Astrocyte (in vitro differentiated cells and primary cell): ENCODE measurements at regions not wholly inside any gene's neighbourhood (a gene's known extent, or its start where the extent isn't known, plus 50 kb on each side); places are given as distances from the start of the nearest gene placed in this dataset.

Experiments
- DNase-seq: peaks from one replicate; pipeline ENCODE4 v3.0.0-alpha.2; 2010; ENCODE audit warnings: low read depth
- FAIRE-seq: peaks from 2 replicates; lab custom pipeline; 2011; peaks lifted over from hg19 to GRCh38; lab: Jason Lieb, UNC
- H2AFZ ChIP-seq: 2 replicates; pipeline ENCODE4 v1.6.0; 2012; ENCODE audit warnings: low read depth, low read length, inconsistent platforms
- H3K27ac ChIP-seq: 2 replicates; pipeline ENCODE4 v1.5.1; 2011; ENCODE audit warnings: low read depth, low read length, inconsistent platforms
- H3K27me3 ChIP-seq: 2 replicates; pipeline ENCODE4 v1.6.0; 2011; ENCODE audit warnings: low read length, inconsistent platforms; ENCODE audit not compliant: insufficient read depth
- H3K36me3 ChIP-seq: 2 replicates; pipeline ENCODE4 v1.5.1; 2011; ENCODE audit warnings: low read length, inconsistent platforms; ENCODE audit not compliant: insufficient read depth
- H3K4me1 ChIP-seq: 2 replicates; pipeline ENCODE4 v1.5.1; 2011; ENCODE audit warnings: low read length, inconsistent platforms; ENCODE audit not compliant: insufficient read depth
- H3K4me2 ChIP-seq: 2 replicates; pipeline ENCODE4 v1.6.0; 2012; ENCODE audit warnings: low read length, inconsistent platforms
- H3K4me3 ChIP-seq: 2 replicates; pipeline ENCODE4 v1.5.1; 2011; ENCODE audit warnings: low read depth, mild to moderate bottlenecking, low read length, inconsistent platforms; ENCODE audit not compliant: insufficient read depth
- H3K79me2 ChIP-seq: 2 replicates; pipeline ENCODE4 v1.6.0; 2012; ENCODE audit warnings: mild to moderate bottlenecking, low read length, inconsistent platforms; ENCODE audit not compliant: insufficient read depth
- H3K9ac ChIP-seq: 2 replicates; pipeline ENCODE4 v1.6.0; 2012; ENCODE audit warnings: mild to moderate bottlenecking, low read length, inconsistent platforms
- H3K9me3 ChIP-seq: 2 replicates; pipeline ENCODE4 v1.5.1; 2012; ENCODE audit warnings: low read depth, mild to moderate bottlenecking, low read length, inconsistent platforms; ENCODE audit not compliant: insufficient read depth
- H4K20me1 ChIP-seq: 2 replicates; pipeline ENCODE4 v1.6.0; 2012; ENCODE audit warnings: low read length, inconsistent platforms; ENCODE audit not compliant: insufficient read depth
- H3K27ac Mint-ChIP-seq: one replicate; pipeline ENCODE4 v1.8.0; 2021; ENCODE audit warnings: mild to moderate bottlenecking, mixed read lengths; ENCODE audit not compliant: unreplicated experiment
- H3K27me3 Mint-ChIP-seq: one replicate; pipeline ENCODE4 v1.8.0; 2021; ENCODE audit warnings: low read depth, mixed read lengths; ENCODE audit not compliant: unreplicated experiment
- H3K36me3 Mint-ChIP-seq: one replicate; pipeline ENCODE4 v1.8.0; 2021; ENCODE audit warnings: low read depth, mixed read lengths; ENCODE audit not compliant: unreplicated experiment
- H3K4me1 Mint-ChIP-seq: one replicate; pipeline ENCODE4 v1.8.0; 2021; ENCODE audit warnings: low read depth, mixed read lengths; ENCODE audit not compliant: unreplicated experiment
- H3K4me3 Mint-ChIP-seq: one replicate; pipeline ENCODE4 v1.8.0; 2021; ENCODE audit warnings: mild to moderate bottlenecking, moderate library complexity, mixed read lengths; ENCODE audit not compliant: unreplicated experiment
- H3K9me3 Mint-ChIP-seq: one replicate; pipeline ENCODE4 v1.8.0; 2021; ENCODE audit warnings: mild to moderate bottlenecking, mixed read lengths; ENCODE audit not compliant: unreplicated experiment
- EZH2 ChIP-seq: IDR thresholded peaks from 2 replicates; pipeline ENCODE4 v1.6.1; 2012; ENCODE audit warnings: mild to moderate bottlenecking, low read length, inconsistent platforms; ENCODE audit not compliant: insufficient read depth
- TF ChIP-seq, protein P1 (sequence below): IDR thresholded peaks from 2 replicates; pipeline ENCODE4 v1.5.1; 2011; ENCODE audit warnings: low read depth, mild to moderate bottlenecking, inconsistent platforms, low read length, moderate library complexity; ENCODE audit not compliant: insufficient read depth

DNA sequence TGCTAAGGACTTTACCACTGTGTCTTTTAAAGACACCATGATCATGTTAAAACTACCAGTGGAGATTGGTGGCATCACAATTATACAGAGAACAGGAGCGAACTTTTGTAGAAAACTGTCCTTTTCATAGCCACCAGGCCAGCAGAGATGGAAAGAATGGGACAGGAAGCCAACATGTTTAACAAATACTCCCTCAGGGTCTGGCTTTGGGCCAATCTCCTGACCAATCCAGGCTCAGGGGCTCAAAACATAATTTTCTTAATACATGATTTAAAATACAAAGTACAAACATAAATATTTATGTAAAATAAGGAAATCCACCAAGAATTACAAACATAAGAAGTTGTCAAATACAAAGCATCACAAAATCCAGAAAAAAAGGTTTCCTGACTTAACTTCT, 266.0 kb downstream of the VPS13C start:
- Histone ChIP-seq H3K27ac (no peak overlapping the region), H3K4me3 (no peak overlapping the region), H2AFZ (no peak overlapping the region), H3K36me3 (no peaks in the 10 kb centered on the region), H4K20me1 (no peaks in the 10 kb centered on the region), H3K9ac (no peak overlapping the region), H3K4me1 (no peaks in the 10 kb centered on the region), H3K9me3 (no peaks in the 10 kb centered on the region), H3K4me2 (no peak overlapping the region), H3K79me2 (no peaks in the 10 kb centered on the region), H3K27me3 (no peaks in the 10 kb centered on the region)
- FAIRE-seq (no peak), DNase-seq (no peak)
- no peaks in the 10 kb centered on the region for H3K36me3 Mint-ChIP-seq
- no peak overlapping the region for H3K4me3 Mint-ChIP-seq
- TF ChIP-seq, protein P1, sequence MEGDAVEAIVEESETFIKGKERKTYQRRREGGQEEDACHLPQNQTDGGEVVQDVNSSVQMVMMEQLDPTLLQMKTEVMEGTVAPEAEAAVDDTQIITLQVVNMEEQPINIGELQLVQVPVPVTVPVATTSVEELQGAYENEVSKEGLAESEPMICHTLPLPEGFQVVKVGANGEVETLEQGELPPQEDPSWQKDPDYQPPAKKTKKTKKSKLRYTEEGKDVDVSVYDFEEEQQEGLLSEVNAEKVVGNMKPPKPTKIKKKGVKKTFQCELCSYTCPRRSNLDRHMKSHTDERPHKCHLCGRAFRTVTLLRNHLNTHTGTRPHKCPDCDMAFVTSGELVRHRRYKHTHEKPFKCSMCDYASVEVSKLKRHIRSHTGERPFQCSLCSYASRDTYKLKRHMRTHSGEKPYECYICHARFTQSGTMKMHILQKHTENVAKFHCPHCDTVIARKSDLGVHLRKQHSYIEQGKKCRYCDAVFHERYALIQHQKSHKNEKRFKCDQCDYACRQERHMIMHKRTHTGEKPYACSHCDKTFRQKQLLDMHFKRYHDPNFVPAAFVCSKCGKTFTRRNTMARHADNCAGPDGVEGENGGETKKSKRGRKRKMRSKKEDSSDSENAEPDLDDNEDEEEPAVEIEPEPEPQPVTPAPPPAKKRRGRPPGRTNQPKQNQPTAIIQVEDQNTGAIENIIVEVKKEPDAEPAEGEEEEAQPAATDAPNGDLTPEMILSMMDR, result no peak
- TF ChIP-seq EZH2, result no peak
- peaks cover 2% of the 10 kb centered on the region for H3K4me1 Mint-ChIP-seq
- peaks cover 3% of the 10 kb centered on the region for H3K9me3 Mint-ChIP-seq
- H3K27ac Mint-ChIP-seq, result no peak overlapping the region
- H3K27me3 Mint-ChIP-seq, result peaks cover 5% of the 10 kb centered on the region

DNA sequence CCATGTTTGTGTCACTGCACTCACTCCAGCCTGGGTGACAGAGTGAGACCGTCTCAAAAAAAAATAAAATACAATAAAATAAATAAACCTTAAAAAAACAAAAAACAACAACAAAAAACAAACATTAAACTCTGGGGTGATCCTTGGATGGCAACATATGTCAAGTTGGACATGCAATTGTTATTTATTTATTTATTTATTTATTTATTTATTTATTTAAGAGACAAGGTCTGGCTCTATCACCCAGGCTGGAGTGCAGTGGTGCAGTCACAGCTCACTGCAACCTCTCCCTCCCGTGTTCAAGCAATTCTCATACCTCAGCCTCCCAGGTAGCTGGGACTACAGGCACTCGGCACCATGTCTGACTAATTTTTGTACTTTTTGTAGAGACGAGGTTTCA, 275.5 kb downstream of the VPS13C start:
- no peak for TF ChIP-seq EZH2
- TF ChIP-seq, protein P1, result no peak
- FAIRE-seq (no peak), DNase-seq (no peak)
- peaks cover 3% of the 10 kb centered on the region for H3K27me3 Mint-ChIP-seq
- Histone ChIP-seq H3K27ac (no peak overlapping the region), H3K4me1 (no peaks in the 10 kb centered on the region), H3K27me3 (no peaks in the 10 kb centered on the region), H3K9ac (no peak overlapping the region), H2AFZ (no peak overlapping the region), H3K9me3 (no peaks in the 10 kb centered on the region), H3K79me2 (no peaks in the 10 kb centered on the region), H3K4me2 (no peak overlapping the region), H3K4me3 (no peak overlapping the region), H4K20me1 (no peaks in the 10 kb centered on the region), H3K36me3 (no peaks in the 10 kb centered on the region)
- no peak overlapping the region for H3K4me3 Mint-ChIP-seq
- no peaks in the 10 kb centered on the region for H3K36me3 Mint-ChIP-seq
- H3K9me3 Mint-ChIP-seq, result peaks cover 9% of the 10 kb centered on the region
- no peaks in the 10 kb centered on the region for H3K4me1 Mint-ChIP-seq
- H3K27ac Mint-ChIP-seq, result no peak overlapping the region

- Histone ChIP-seq H3K36me3 (no peaks in the 10 kb centered on the region), H4K20me1 (no peaks in the 10 kb centered on the region), H3K79me2 (no peaks in the 10 kb centered on the region), H3K9me3 (no peaks in the 10 kb centered on the region), H3K4me1 (no peaks in the 10 kb centered on the region), H3K4me3 (no peak overlapping the region), H3K4me2 (no peak overlapping the region), H2AFZ (no peak overlapping the region), H3K27me3 (no peaks in the 10 kb centered on the region), H3K27ac (no peak overlapping the region), H3K9ac (no peak overlapping the region)
- no peak overlapping the region for H3K4me3 Mint-ChIP-seq
- H3K27me3 Mint-ChIP-seq, result peaks cover 10% of the 10 kb centered on the region
- no peaks in the 10 kb centered on the region for H3K36me3 Mint-ChIP-seq
- FAIRE-seq (no peak), DNase-seq (no peak)
- TF ChIP-seq, protein P1, result no peak
- TF ChIP-seq EZH2, result no peak
- no peak overlapping the region for H3K27ac Mint-ChIP-seq
- no peaks in the 10 kb centered on the region for H3K4me1 Mint-ChIP-seq
- no peaks in the 10 kb centered on the region for H3K9me3 Mint-ChIP-seq
Observed at GRCh38 chr15:61780278-61780980, 279.8 kb downstream of the VPS13C start.
